SK-N-SH treated with all-trans-retinoic acid at 6 μM for 48 hours (cell line): ENCODE measurements at regions not wholly inside any gene's neighbourhood (a gene's known extent, or its start where the extent isn't known, plus 50 kb on each side); places are given as distances from the start of the nearest gene placed in this dataset.

Source experiments
- ATAC-seq: fragments of 200-7000 bp; cut with Tn5 transposase; 3 replicates; pipeline ENCODE4 v1.9.1; 2020; ENCODE audit warnings: mild to moderate bottlenecking, moderate library complexity
- ARNTL ChIP-seq: fragments of 450-650 bp; formaldehyde crosslinking; IDR thresholded peaks from 2 replicates; pipeline ENCODE4 v1.5.0; 2020; ENCODE audit warnings: low read depth, mild to moderate bottlenecking, moderate library complexity, borderline replicate concordance
- BACH2 ChIP-seq: fragments of 250-450 bp; sonication (Bioruptor Pico); IDR thresholded peaks from 2 replicates; pipeline ENCODE4 v1.9.0; 2021; ENCODE audit warnings: mild to moderate bottlenecking, borderline replicate concordance
- CREB5 ChIP-seq: fragments of 250-450 bp; sonication (Bioruptor Pico); IDR thresholded peaks from 2 replicates; pipeline ENCODE4 v1.5.1; 2020; ENCODE audit warnings: low read depth, mild to moderate bottlenecking, moderate library complexity
- CSRNP3 ChIP-seq: fragments of 250-450 bp; sonication (Bioruptor Pico); IDR thresholded peaks from 2 replicates; pipeline ENCODE4 v1.5.1; 2021; ENCODE audit warnings: mild to moderate bottlenecking, moderate library complexity
- ESRRG ChIP-seq: fragments of 250-450 bp; sonication (Bioruptor Pico); IDR thresholded peaks from 2 replicates; pipeline ENCODE4 v1.6.1; 2021; ENCODE audit warnings: mild to moderate bottlenecking
- GLIS3 ChIP-seq: fragments of 250-450 bp; sonication (Bioruptor Pico); IDR thresholded peaks from 2 replicates; pipeline ENCODE4 v1.5.0; 2020; ENCODE audit warnings: mild to moderate bottlenecking, moderate library complexity
- ISL1 ChIP-seq: fragments of 250-450 bp; sonication (Bioruptor Pico); IDR thresholded peaks from 2 replicates; pipeline ENCODE4 v2.1.2; 2022; ENCODE audit warnings: mild to moderate bottlenecking, moderate library complexity
- OSR1 ChIP-seq: fragments of 250-450 bp; sonication (Bioruptor Pico); IDR thresholded peaks from 2 replicates; pipeline ENCODE4 v1.8.0; 2022; ENCODE audit warnings: moderate library complexity, mild to moderate bottlenecking, inconsistent platforms
- PATZ1 ChIP-seq: fragments of 250-450 bp; sonication (Bioruptor Pico); IDR thresholded peaks from 2 replicates; pipeline ENCODE4 v1.8.0; 2020; ENCODE audit warnings: mild to moderate bottlenecking, moderate library complexity, borderline replicate concordance
- POU6F1 ChIP-seq: fragments of 250-450 bp; sonication (Bioruptor Pico); IDR thresholded peaks from 2 replicates; pipeline ENCODE4 v1.8.0; 2021; ENCODE audit warnings: low read depth, mild to moderate bottlenecking, moderate library complexity, borderline replicate concordance
- PPARA ChIP-seq: fragments of 250-450 bp; sonication (Bioruptor Pico); IDR thresholded peaks from 2 replicates; pipeline ENCODE4 v1.5.0; 2020; ENCODE audit warnings: mild to moderate bottlenecking, borderline replicate concordance
- RARB ChIP-seq: fragments of 250-450 bp; sonication (Bioruptor Pico); IDR thresholded peaks from 2 replicates; pipeline ENCODE4 v1.8.0; 2021; ENCODE audit warnings: mild to moderate bottlenecking, moderate library complexity
- SNAI2 ChIP-seq: fragments of 250-450 bp; sonication (Bioruptor Pico); IDR thresholded peaks from 2 replicates; pipeline ENCODE4 v1.5.0; 2020; ENCODE audit warnings: mild to moderate bottlenecking, moderate library complexity
- TCF4 ChIP-seq: fragments of 250-450 bp; sonication (Bioruptor Pico); IDR thresholded peaks from 2 replicates; pipeline ENCODE4 v1.8.0; 2021; ENCODE audit warnings: mild to moderate bottlenecking, moderate library complexity, borderline replicate concordance
- TOX ChIP-seq: fragments of 250-450 bp; sonication (Bioruptor Pico); IDR thresholded peaks from 2 replicates; pipeline ENCODE4 v1.8.0; 2021; ENCODE audit warnings: mild to moderate bottlenecking, moderate library complexity, borderline replicate concordance
- TSHZ2 ChIP-seq: fragments of 250-450 bp; sonication (Bioruptor Pico); IDR thresholded peaks from 2 replicates; pipeline ENCODE4 v1.5.0; 2020; ENCODE audit warnings: mild to moderate bottlenecking, moderate library complexity
- ZC3H10 ChIP-seq: fragments of 250-450 bp; sonication (Bioruptor Pico); IDR thresholded peaks from 2 replicates; pipeline ENCODE4 v1.5.1; 2021; ENCODE audit warnings: mild to moderate bottlenecking, moderate library complexity
- ZFP3 ChIP-seq: fragments of 250-450 bp; sonication (Bioruptor Pico); IDR thresholded peaks from 2 replicates; pipeline ENCODE4 v1.5.0; 2020; ENCODE audit warnings: mild to moderate bottlenecking, moderate library complexity
- ZNF565 ChIP-seq: fragments of 450-650 bp; formaldehyde crosslinking; conservative IDR thresholded peaks from 2 replicates; pipeline ENCODE4 v1.5.0; 2020; ENCODE audit warnings: low read depth, mild to moderate bottlenecking, moderate library complexity

- TF ChIP-seq ISL1 (CRISPR knock-in tag) (no peak), SNAI2 (CRISPR knock-in tag) (no peak), PPARA (no peak), CREB5 (CRISPR knock-in tag) (no peak), TSHZ2 (CRISPR knock-in tag) (no peak), BACH2 (CRISPR knock-in tag) (no peak), ARNTL (CRISPR knock-in tag) (no peak)
These were observed 120.7 kb downstream of the SEC16B start (continued) for GRCh38 chr1:177849130-177849529.

GRCh38 chr1:177848577-177848976 is 121.3 kb downstream of the SEC16B start:
- TF ChIP-seq CSRNP3 (CRISPR knock-in tag) (no peak), TOX (CRISPR knock-in tag) (no peak), GLIS3 (no peak), PATZ1 (no peak), TCF4 (CRISPR knock-in tag) (no peak), ZNF565 (CRISPR knock-in tag) (no peak), RARB (CRISPR knock-in tag) (no peak), TSHZ2 (CRISPR knock-in tag) (no peak), ISL1 (CRISPR knock-in tag) (no peak), POU6F1 (CRISPR knock-in tag) (no peak), ARNTL (CRISPR knock-in tag) (no peak), SNAI2 (CRISPR knock-in tag) (no peak), ZC3H10 (CRISPR knock-in tag) (no peak), PPARA (no peak), CREB5 (CRISPR knock-in tag) (no peak), OSR1 (no peak), ESRRG (CRISPR knock-in tag) (no peak), ZFP3 (no peak)
- no peak for ATAC-seq
